K562 (cell line): ENCODE measurements at regions not wholly inside any gene's neighbourhood (a gene's known extent, or its start where the extent isn't known, plus 50 kb on each side); places are given as distances from the start of the nearest gene placed in this dataset.

Experiments used
- ATF7 ChIP-seq: fragments of 450-650 bp; IDR thresholded peaks from 2 replicates; pipeline ENCODE4 v1.7.1; 2014; ENCODE audit warnings: mild to moderate bottlenecking, moderate library complexity
- CEBPG ChIP-seq, 3 experiments: fragments of 200-800 bp in 1 of 3; sonication (Bioruptor generic) in 1 of 3; sonication (generic) in 1 of 3; formaldehyde crosslinking in 1 of 3; IDR thresholded peaks in 2 of 3; conservative IDR thresholded peaks in 1 of 3; 2 replicates each; pipeline versions ENCODE4 v1.6.1 to v1.8.0; 2016 to 2022; ENCODE audit warnings: missing compliant biosample characterization in 2 of 3, missing genetic modification characterization in 2 of 3, mild to moderate bottlenecking in 1 of 3, missing genetic modification reagents in 1 of 3
- CREB3 ChIP-seq: fragments of 450-650 bp; conservative IDR thresholded peaks from 2 replicates; pipeline ENCODE4 v1.6.1; 2016; ENCODE audit warnings: missing genetic modification characterization, low read depth, mild to moderate bottlenecking, missing compliant biosample characterization, moderate library complexity
- CTCF ChIP-seq, 3 experiments: IDR thresholded peaks in 2 of 3; conservative IDR thresholded peaks in 1 of 3; 2 replicates each; pipeline ENCODE4 v1.5.1; 2011 to 2012; ENCODE audit warnings: low read length in 3 of 3, mild to moderate bottlenecking in 3 of 3, control low read depth in 2 of 3, improper control_type of control experiment in 1 of 3, inconsistent platforms in 1 of 3, low read depth in 1 of 3, mixed read lengths in 1 of 3, moderate library complexity in 1 of 3; ENCODE audit not compliant: insufficient read depth in 2 of 3
- EZH2 ChIP-seq: IDR thresholded peaks from 2 replicates; pipeline ENCODE4 v1.6.1; 2012; ENCODE audit warnings: low read depth, mild to moderate bottlenecking, inconsistent platforms, low read length, borderline replicate concordance
- MAX ChIP-seq: sonication (generic); formaldehyde crosslinking; IDR thresholded peaks from 2 replicates; pipeline ENCODE4 v1.9.0; 2022; ENCODE audit warnings: mild to moderate bottlenecking, missing genetic modification reagents
- NFATC3 ChIP-seq: fragments of 450-650 bp; IDR thresholded peaks from 2 replicates; pipeline ENCODE4 v1.6.1; 2017; ENCODE audit warnings: mild to moderate bottlenecking
- POLR2A ChIP-seq: fragments of 450-650 bp; conservative IDR thresholded peaks from 2 replicates; pipeline ENCODE4 v1.6.1; 2016
- REST ChIP-seq, 2 experiments: fragments of 450-650 bp; formaldehyde crosslinking in 1 of 2; IDR thresholded peaks; 2 replicates each; pipeline versions ENCODE4 v1.4.0 to v1.6.1; 2014 to 2020; ENCODE audit warnings: mild to moderate bottlenecking in 2 of 2, borderline replicate concordance in 1 of 2, low read depth in 1 of 2
- RNF2 ChIP-seq: sonication (generic); IDR thresholded peaks from 2 replicates; pipeline ENCODE4 v1.6.1; 2016
- SMC3 ChIP-seq: conservative IDR thresholded peaks from 2 replicates; pipeline ENCODE4 v1.6.1; 2011; ENCODE audit warnings: low read depth, low read length, improper control_type of control experiment; ENCODE audit not compliant: insufficient read depth
- ZFP91 ChIP-seq: sonication (generic); formaldehyde crosslinking; IDR thresholded peaks from 2 replicates; pipeline ENCODE4 v1.8.0; 2022; ENCODE audit warnings: mild to moderate bottlenecking, missing genetic modification reagents
- ZNF551 ChIP-seq: fragments of 250-450 bp; sonication (Bioruptor Pico); IDR thresholded peaks from 2 replicates; pipeline ENCODE4 v1.5.0; 2021; ENCODE audit warnings: mild to moderate bottlenecking, moderate library complexity

- TF ChIP-seq MAX (CRISPR knock-in tag) (no peak), EZH2 (no peak), CEBPG (CRISPR knock-in tag; IDR thresholded peaks at IDR 0.05) (no peak), CEBPG (tag; conservative IDR thresholded peaks at IDR 0.05 in 1 of 2, IDR thresholded peaks at IDR 0.05 in 1 of 2) (no peak), SMC3 (no peak), POLR2A (no peak), CTCF (IDR thresholded peaks at IDR 0.05 in 2 of 3, conservative IDR thresholded peaks at IDR 0.05 in 1 of 3; ENCODE audit: insufficient read depth in 2 of 3, low read depth in 1 of 3, low read length in 3 of 3) (no peak), NFATC3 (no peak), ZFP91 (CRISPR knock-in tag) (no peak), ZNF551 (CRISPR knock-in tag) (no peak), RNF2 (no peak), REST (IDR thresholded peaks at IDR 0.05; ENCODE audit: borderline replicate concordance) (no peak), REST (CRISPR knock-in tag; IDR thresholded peaks at IDR 0.05; ENCODE audit: low read depth) (no peak), ATF7 (no peak), CREB3 (tag) (no peak)
Measured at GRCh38 chr1:30615076-30615795, 108.1 kb downstream of the MATN1 start.
